CD14-positive monocyte (primary cell): ENCODE measurements at regions not wholly inside any gene's neighbourhood (a gene's known extent, or its start where the extent isn't known, plus 50 kb on each side); places are given as distances from the start of the nearest gene placed in this dataset.

Experiments
- DNase-seq, 3 donors: peaks; one replicate each; pipeline ENCODE4 v3.0.0-alpha.2; 2011 to 2022
- H2AFZ ChIP-seq: 2 replicates; pipeline ENCODE4 v1.6.0; 2012; ENCODE audit warnings: mild to moderate bottlenecking, low read depth, low read length, inconsistent platforms; ENCODE audit not compliant: insufficient read depth, poor library complexity, severe bottlenecking
- H3K27ac ChIP-seq, 2 donors: 1 replicate in 1 of 2; 2 replicates in 1 of 2; pipeline ENCODE4 v1.5.1; 2012 to 2013; ENCODE audit warnings: low read length in 2 of 2, control low read depth in 1 of 2, inconsistent platforms in 1 of 2, low read depth in 1 of 2, mild to moderate bottlenecking in 1 of 2
- H3K27me3 ChIP-seq, 2 donors: one replicate each; pipeline versions ENCODE4 v1.6.0 to v1.6.1; 2011 to 2013; ENCODE audit warnings: low read length in 2 of 2; ENCODE audit not compliant: control insufficient read depth in 2 of 2, insufficient read depth in 2 of 2
- H3K36me3 ChIP-seq, 2 donors: replicated peaks in 1 of 2; 1 replicate in 1 of 2; 2 replicates in 1 of 2; pipeline versions ENCODE4 v1.5.1 to v1.6.1; 2012 to 2013; ENCODE audit warnings: low read length in 2 of 2, control low read depth in 1 of 2, inconsistent platforms in 1 of 2, mild to moderate bottlenecking in 1 of 2; ENCODE audit not compliant: insufficient read depth in 2 of 2, control insufficient read depth in 1 of 2
- H3K4me1 ChIP-seq, 2 donors: 1 replicate in 1 of 2; 2 replicates in 1 of 2; pipeline versions ENCODE4 v1.5.1 to v1.6.1; 2012 to 2013; ENCODE audit warnings: low read length in 2 of 2, control low read depth in 1 of 2, inconsistent platforms in 1 of 2, mild to moderate bottlenecking in 1 of 2, moderate library complexity in 1 of 2; ENCODE audit not compliant: insufficient read depth in 2 of 2, control insufficient read depth in 1 of 2
- H3K4me2 ChIP-seq: replicated peaks from 2 replicates; pipeline ENCODE3; 2012; ENCODE audit warnings: low read length, moderate library complexity, mild to moderate bottlenecking; ENCODE audit not compliant: poor library complexity, severe bottlenecking; ENCODE audit errors: extremely low read depth
- H3K4me3 ChIP-seq, 3 experiments: fragments of 200-600 bp in 1 of 3; sonication (generic) in 1 of 3; replicated peaks in 1 of 3; 1 replicate in 2 of 3; 2 replicates in 1 of 3; pipeline ENCODE4 v1.5.1; 2011 to 2013; ENCODE audit warnings: low read length in 3 of 3, mild to moderate bottlenecking in 3 of 3, control low read depth in 2 of 3, low read depth in 2 of 3, inconsistent platforms in 1 of 3, moderate library complexity in 1 of 3
- H3K79me2 ChIP-seq: 2 replicates; pipeline ENCODE4 v1.6.0; 2012; ENCODE audit warnings: mild to moderate bottlenecking, control low read depth, inconsistent platforms, low read length, moderate library complexity; ENCODE audit not compliant: insufficient read depth
- H3K9ac ChIP-seq: 2 replicates; pipeline ENCODE4 v1.6.0; 2017; ENCODE audit warnings: low read length, mild to moderate bottlenecking; ENCODE audit not compliant: insufficient read depth, poor library complexity, severe bottlenecking
- H3K9me3 ChIP-seq, 2 donors: replicated peaks in 1 of 2; 1 replicate in 1 of 2; 2 replicates in 1 of 2; pipeline versions ENCODE4 v1.5.1 to v1.6.1; 2012 to 2013; ENCODE audit warnings: low read length in 2 of 2, control low read depth in 1 of 2; ENCODE audit not compliant: control insufficient read depth in 1 of 2, insufficient read depth in 1 of 2
- H4K20me1 ChIP-seq: 2 replicates; pipeline ENCODE4 v1.6.0; 2012; ENCODE audit warnings: mild to moderate bottlenecking, low read length, control low read depth, moderate library complexity; ENCODE audit not compliant: insufficient read depth
- H3K27ac Mint-ChIP-seq, 7 donors: one replicate each; pipeline ENCODE4 v1.8.0; 2020; ENCODE audit warnings: mild to moderate bottlenecking in 7 of 7, mixed read lengths in 7 of 7, moderate library complexity in 6 of 7, inconsistent platforms in 2 of 7
- H3K27me3 Mint-ChIP-seq, 3 donors: one replicate each; pipeline ENCODE4 v1.8.0; 2021 to 2022; ENCODE audit warnings: low read depth in 3 of 3, mild to moderate bottlenecking in 3 of 3, mixed read lengths in 3 of 3, moderate library complexity in 3 of 3, inconsistent platforms in 1 of 3
- H3K36me3 Mint-ChIP-seq, 2 donors: one replicate each; pipeline ENCODE4 v1.8.0; 2020; ENCODE audit warnings: mixed read lengths in 2 of 2, inconsistent platforms in 1 of 2, mild to moderate bottlenecking in 1 of 2
- H3K4me1 Mint-ChIP-seq: one replicate; pipeline ENCODE4 v1.8.0; 2020; ENCODE audit warnings: mild to moderate bottlenecking, mixed read lengths
- H3K4me3 Mint-ChIP-seq, 2 donors: one replicate each; pipeline ENCODE4 v1.8.0; 2020; ENCODE audit warnings: mild to moderate bottlenecking in 2 of 2, mixed read lengths in 2 of 2, moderate library complexity in 1 of 2
- H3K9me3 Mint-ChIP-seq, 7 donors: one replicate each; pipeline ENCODE4 v1.8.0; 2020 to 2022; ENCODE audit warnings: mixed read lengths in 7 of 7, mild to moderate bottlenecking in 6 of 7, moderate library complexity in 6 of 7, inconsistent platforms in 2 of 7
- WGBS: methylation state at CpG from one replicate; pipeline ENCODE4 v1.1.5; 2013; ENCODE audit warnings: missing lambda C conversion rate; ENCODE audit not compliant: insufficient coverage; 5-methylcytosine and 5-hydroxymethylcytosine counted together
- intact Hi-C, 2 donors: fragments of 100-400 bp; cut with micrococcal nuclease; formaldehyde crosslinking; loops; one replicate each; pipeline versions ENCODE4 v1.15.0 to v1.15.1; 2023
- TF ChIP-seq, protein P1 (sequence below): fragments of 200-600 bp; IDR thresholded peaks from one replicate; pipeline ENCODE4 v1.8.0; 2022; ENCODE audit warnings: antibody characterized with exemption, mild to moderate bottlenecking

GRCh38 chr2:83536556-83536955 lies 922.5 kb downstream of the SUCLG1 start:
- Histone ChIP-seq H3K9ac (no peak overlapping the region), H2AFZ (no peak overlapping the region), H3K27me3 (no peaks in the 10 kb centered on the region), H3K36me3 (no peaks in the 10 kb centered on the region), H4K20me1 (no peaks in the 10 kb centered on the region), H3K27ac (no peak overlapping the region), H3K4me1 (no peaks in the 10 kb centered on the region), H3K4me2 (no peak overlapping the region), H3K79me2 (no peaks in the 10 kb centered on the region), H3K4me3 (no peak overlapping the region), H3K9me3 (no peaks in the 10 kb centered on the region)
- Mint-ChIP-seq H3K27me3 (no peaks in the 10 kb centered on the region), H3K36me3 (no peaks in the 10 kb centered on the region), H3K4me1 (no peaks in the 10 kb centered on the region), H3K27ac (no peak overlapping the region), H3K9me3 (peaks cover 0 to 3% (median 0%) of the 10 kb centered on the region in 7 donors), H3K4me3 (no peak overlapping the region)
- intact Hi-C loops: no loop called here
- no CpG with 5 or more reads among the region's 2 CpGs for WGBS
- DNase-seq: no peak
- TF ChIP-seq, protein P1, sequence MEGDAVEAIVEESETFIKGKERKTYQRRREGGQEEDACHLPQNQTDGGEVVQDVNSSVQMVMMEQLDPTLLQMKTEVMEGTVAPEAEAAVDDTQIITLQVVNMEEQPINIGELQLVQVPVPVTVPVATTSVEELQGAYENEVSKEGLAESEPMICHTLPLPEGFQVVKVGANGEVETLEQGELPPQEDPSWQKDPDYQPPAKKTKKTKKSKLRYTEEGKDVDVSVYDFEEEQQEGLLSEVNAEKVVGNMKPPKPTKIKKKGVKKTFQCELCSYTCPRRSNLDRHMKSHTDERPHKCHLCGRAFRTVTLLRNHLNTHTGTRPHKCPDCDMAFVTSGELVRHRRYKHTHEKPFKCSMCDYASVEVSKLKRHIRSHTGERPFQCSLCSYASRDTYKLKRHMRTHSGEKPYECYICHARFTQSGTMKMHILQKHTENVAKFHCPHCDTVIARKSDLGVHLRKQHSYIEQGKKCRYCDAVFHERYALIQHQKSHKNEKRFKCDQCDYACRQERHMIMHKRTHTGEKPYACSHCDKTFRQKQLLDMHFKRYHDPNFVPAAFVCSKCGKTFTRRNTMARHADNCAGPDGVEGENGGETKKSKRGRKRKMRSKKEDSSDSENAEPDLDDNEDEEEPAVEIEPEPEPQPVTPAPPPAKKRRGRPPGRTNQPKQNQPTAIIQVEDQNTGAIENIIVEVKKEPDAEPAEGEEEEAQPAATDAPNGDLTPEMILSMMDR: no peak

DNA sequence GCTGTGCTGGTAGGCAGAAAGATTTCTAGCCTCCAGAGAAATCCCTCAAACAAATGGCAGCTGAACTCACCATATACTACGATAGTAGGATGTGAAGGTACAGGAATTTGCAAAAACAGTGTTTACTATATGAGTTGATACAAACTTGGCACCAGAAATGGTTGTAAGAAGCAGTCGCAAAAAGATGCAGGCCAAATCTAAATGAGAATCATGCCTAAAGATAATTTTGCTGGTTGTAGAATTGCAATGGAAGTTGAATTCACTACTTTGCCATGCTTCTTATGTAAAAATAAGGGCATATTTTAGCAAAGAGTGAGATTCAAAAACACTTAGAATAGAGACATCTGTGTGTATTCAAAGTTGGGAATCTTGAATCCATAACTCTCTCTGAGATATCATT lies 924.7 kb downstream of the SUCLG1 start:
- peaks cover 0 to 6% (median 0%) of the 10 kb centered on the region in 7 donors for H3K9me3 Mint-ChIP-seq
- WGBS: 100% methylated on average over 1 of the region's 2 CpGs

More for the DNA sequence above, 924.7 kb downstream of the SUCLG1 start:
- TF ChIP-seq, protein P1: no peak
- Mint-ChIP-seq H3K27ac (no peak overlapping the region), H3K4me3 (no peak overlapping the region), H3K4me1 (no peaks in the 10 kb centered on the region), H3K36me3 (no peaks in the 10 kb centered on the region), H3K27me3 (no peaks in the 10 kb centered on the region)
- Histone ChIP-seq H3K36me3 (no peaks in the 10 kb centered on the region), H2AFZ (no peak overlapping the region), H3K27ac (no peak overlapping the region), H3K4me3 (no peak overlapping the region), H4K20me1 (no peaks in the 10 kb centered on the region), H3K4me2 (no peak overlapping the region), H3K79me2 (no peaks in the 10 kb centered on the region), H3K4me1 (no peaks in the 10 kb centered on the region), H3K9me3 (no peaks in the 10 kb centered on the region), H3K9ac (no peak overlapping the region), H3K27me3 (no peaks in the 10 kb centered on the region)
- intact Hi-C loops: no loop called here
- DNase-seq: no peak
